GM21723 (cell line): ENCODE measurements at regions not wholly inside any gene's neighbourhood (a gene's known extent, or its start where the extent isn't known, plus 50 kb on each side); places are given as distances from the start of the nearest gene placed in this dataset.
"Not testable (repeated sequence)": the region's sequence is repeated elsewhere in the genome, so short reads cannot be mapped to it uniquely, and the experiment has no call there.

Experiments used
- ATAC-seq: cut with Tn5 transposase; IDR thresholded peaks from one replicate; pipeline ENCODE4 v1.9.1; 2021; ENCODE audit warnings: mild to moderate bottlenecking, moderate library complexity; ENCODE audit not compliant: unreplicated experiment

GRCh38 chr6:5898563-5898962, 108.2 kb downstream of the NRN1 start:
- ATAC-seq, result no peak

- no peak for ATAC-seq
Observed at GRCh38 chr6:5898102-5898501, 108.6 kb downstream of the NRN1 start.

- no peak for ATAC-seq
Observed at GRCh38 chr6:5896476-5897200, 110.1 kb downstream of the NRN1 start.

- ATAC-seq, result no peak
Observed at GRCh38 chr6:5894357-5894756, 112.4 kb downstream of the NRN1 start.

- ATAC-seq, result no peak
Observed at GRCh38 chr6:5893295-5893694, 113.4 kb downstream of the NRN1 start.

GRCh38 chr6:5892669-5893068, 114.1 kb downstream of the NRN1 start:
- ATAC-seq, result no peak

- no peak for ATAC-seq
Observed at GRCh38 chr6:5878792-5879191, 127.9 kb downstream of the NRN1 start.

- no peak for ATAC-seq
Observed at GRCh38 chr6:5876076-5876475, 130.6 kb downstream of the NRN1 start.

- not testable (repeated sequence) for ATAC-seq
Observed at GRCh38 chr6:5873976-5874375, 132.7 kb downstream of the NRN1 start.

GRCh38 chr6:5871296-5871695, 135.4 kb downstream of the NRN1 start:
- ATAC-seq, result no peak

GRCh38 chr6:5869676-5870075, 137.0 kb downstream of the NRN1 start:
- no peak for ATAC-seq

- ATAC-seq, result no peak
Observed at GRCh38 chr6:5869261-5869660, 137.5 kb downstream of the NRN1 start.

GRCh38 chr6:5866547-5867051, 140.1 kb downstream of the NRN1 start:
- no peak for ATAC-seq

- ATAC-seq, result no peak
Observed at GRCh38 chr6:5865506-5866031, 141.2 kb downstream of the NRN1 start.

GRCh38 chr6:5860849-5861248, 145.9 kb downstream of the NRN1 start:
- ATAC-seq, result no peak

- ATAC-seq, result no peak
Observed at GRCh38 chr6:5855787-5856470, 150.8 kb downstream of the NRN1 start.

GRCh38 chr6:5854899-5855298, 151.8 kb downstream of the NRN1 start:
- no peak for ATAC-seq

- no peak for ATAC-seq
Observed at GRCh38 chr6:5851261-5851757, 155.4 kb downstream of the NRN1 start.

GRCh38 chr6:5850848-5851255, 155.9 kb downstream of the NRN1 start:
- no peak for ATAC-seq

- ATAC-seq, result no peak
Observed at GRCh38 chr6:5846889-5847288, 159.8 kb downstream of the NRN1 start.

GRCh38 chr6:5846335-5846734, 160.4 kb downstream of the NRN1 start:
- ATAC-seq, result no peak

GRCh38 chr6:5843078-5843477, 163.6 kb downstream of the NRN1 start:
- no peak for ATAC-seq
